ENCODE measurements at regions not wholly inside any gene's neighbourhood (a gene's known extent, or its start where the extent isn't known, plus 50 kb on each side); places are given as distances from the start of the nearest gene placed in this dataset.

GRCh38 chr13:43985422-43986072, 105.8 kb downstream of the LACC1 start:
- DNase-seq = no peak

GRCh38 chr13:43986421-43986981, 106.8 kb downstream of the LACC1 start:
- DNase-seq = no peak

- DNase-seq = no peak
These were observed 108.6 kb downstream of the LACC1 start for GRCh38 chr13:43988302-43988701.

GRCh38 chr13:43990021-43990420, 110.3 kb downstream of the LACC1 start:
- DNase-seq = no peak

GRCh38 chr13:43990829-43991228, 111.1 kb downstream of the LACC1 start:
- no peak for DNase-seq

- no peak for DNase-seq
These were observed 112.1 kb downstream of the LACC1 start for GRCh38 chr13:43991773-43992201.

GRCh38 chr13:43992211-43992610, 112.5 kb downstream of the LACC1 start:
- no peak for DNase-seq

GRCh38 chr13:43994999-43995859, 115.5 kb downstream of the LACC1 start:
- DNase-seq = no peak

GRCh38 chr13:43996221-43996620, 116.5 kb downstream of the LACC1 start:
- DNase-seq = no peak

- no peak for DNase-seq
These were observed 123.8 kb downstream of the LACC1 start for GRCh38 chr13:44003481-44003880.

GRCh38 chr13:44004878-44005277, 125.2 kb downstream of the LACC1 start:
- DNase-seq = no peak

- no peak for DNase-seq
These were observed 127.7 kb downstream of the LACC1 start for GRCh38 chr13:44007451-44007850.

- no peak for DNase-seq
These were observed 131.3 kb downstream of the LACC1 start for GRCh38 chr13:44011036-44011435.

GRCh38 chr13:44012910-44013757, 133.4 kb downstream of the LACC1 start:
- no peak for DNase-seq

GRCh38 chr13:44013758-44014291, 134.1 kb downstream of the LACC1 start:
- no peak for DNase-seq

GRCh38 chr13:44014501-44014900, 134.8 kb downstream of the LACC1 start:
- DNase-seq = no peak

- DNase-seq = no peak
These were observed 135.4 kb downstream of the LACC1 start for GRCh38 chr13:44015118-44015517.

GRCh38 chr13:44015811-44016210, 136.1 kb downstream of the LACC1 start:
- no peak for DNase-seq

- DNase-seq = no peak
These were observed 138.1 kb downstream of the LACC1 start for GRCh38 chr13:44017756-44018309.

GRCh38 chr13:44019651-44020050, 139.9 kb downstream of the LACC1 start:
- DNase-seq = no peak

GRCh38 chr13:44021422-44021821, 141.7 kb downstream of the LACC1 start:
- no peak for DNase-seq

- DNase-seq = no peak
These were observed 142.5 kb downstream of the LACC1 start for GRCh38 chr13:44022196-44022595.
